Fibroblast of mammary gland (primary cell): ENCODE measurements at regions not wholly inside any gene's neighbourhood (a gene's known extent, or its start where the extent isn't known, plus 50 kb on each side); places are given as distances from the start of the nearest gene placed in this dataset.
"Not testable (repeated sequence)": the region's sequence is repeated elsewhere in the genome, so short reads cannot be mapped to it uniquely, and the experiment has no call there.

Experiments used
- DNase-seq: peaks from one replicate; pipeline ENCODE4 v3.0.0-alpha.2; 2010; ENCODE audit warnings: low read depth
- H3K4me3 ChIP-seq: 2 replicates; pipeline ENCODE4 v1.5.1; 2011; ENCODE audit warnings: low read depth, mild to moderate bottlenecking, low read length, moderate library complexity; ENCODE audit not compliant: control insufficient read depth
- CTCF ChIP-seq: conservative IDR thresholded peaks from 2 replicates; pipeline ENCODE4 v1.5.1; 2011; ENCODE audit warnings: low read depth, low read length, inconsistent platforms; ENCODE audit not compliant: control insufficient read depth, insufficient read depth

- H3K4me3 ChIP-seq = no peak overlapping the region
- no peak for DNase-seq
- no peak for TF ChIP-seq CTCF
Observed at GRCh38 chr3:106844638-106845037, 532.6 kb upstream of the CCDC54 start.

GRCh38 chr3:106848099-106848498, 529.1 kb upstream of the CCDC54 start:
- no peak overlapping the region for H3K4me3 ChIP-seq
- DNase-seq = no peak
- TF ChIP-seq CTCF = no peak

GRCh38 chr3:106850437-106850836, 526.8 kb upstream of the CCDC54 start:
- DNase-seq = peak; percentile 28
- no peak overlapping the region for H3K4me3 ChIP-seq
- TF ChIP-seq CTCF = no peak

GRCh38 chr3:106858321-106858720, 518.9 kb upstream of the CCDC54 start:
- DNase-seq, H3K4me3 ChIP-seq: not testable (repeated sequence)

GRCh38 chr3:106860182-106860581, 517.1 kb upstream of the CCDC54 start:
- DNase-seq = peak; percentile 21
- TF ChIP-seq CTCF = no peak
- H3K4me3 ChIP-seq = no peak overlapping the region

- peak; percentile 33 for TF ChIP-seq CTCF
- no peak overlapping the region for H3K4me3 ChIP-seq
- DNase-seq = peak; percentile 38
Observed at GRCh38 chr3:106862067-106862466, 515.2 kb upstream of the CCDC54 start.

- DNase-seq = peak; percentile 2
- H3K4me3 ChIP-seq = no peak overlapping the region
- TF ChIP-seq CTCF = no peak
Observed at GRCh38 chr3:106877627-106878026, 499.6 kb upstream of the CCDC54 start.

GRCh38 chr3:106880206-106880605, 497.0 kb upstream of the CCDC54 start:
- no peak for DNase-seq
- no peak overlapping the region for H3K4me3 ChIP-seq
- no peak for TF ChIP-seq CTCF
